Lower leg skin (tissue), 4 donors: ENCODE measurements at regions not wholly inside any gene's neighbourhood (a gene's known extent, or its start where the extent isn't known, plus 50 kb on each side); places are given as distances from the start of the nearest gene placed in this dataset.

ENCODE experiments used
- DNase-seq, 2 donors: peaks; one replicate each; pipeline ENCODE4 v3.0.0-alpha.2; 2019; ENCODE audit warnings: low spot score in 2 of 2
- H3K4me3 ChIP-seq: fragments of 200-600 bp; sonication (generic); 2 replicates; pipeline ENCODE4 v1.5.1; 2017; ENCODE audit warnings: mild to moderate bottlenecking, low read depth; ENCODE audit not compliant: poor library complexity, severe bottlenecking
- CTCF ChIP-seq, 3 donors: fragments of 450-650 bp; IDR thresholded peaks; one replicate each; pipeline ENCODE4 v1.5.1; 2016; ENCODE audit warnings: antibody characterized with exemption in 3 of 3, mild to moderate bottlenecking in 3 of 3, moderate library complexity in 2 of 3
- POLR2A ChIP-seq, 2 donors: fragments of 450-650 bp; IDR thresholded peaks; one replicate each; pipeline ENCODE4 v1.6.1; 2016 to 2017; ENCODE audit warnings: antibody characterized with exemption in 2 of 2, mild to moderate bottlenecking in 1 of 2, moderate library complexity in 1 of 2
- WGBS, 2 donors: methylation state at CpG; one replicate each; pipeline ENCODE4 v1.1.5; 2018; 5-methylcytosine and 5-hydroxymethylcytosine counted together
- intact Hi-C: fragments of 100-400 bp; cut with DNase I; formaldehyde crosslinking; loops from one replicate; pipeline ENCODE4 v1.15.0; 2023; ENCODE audit warnings: low total_unique reads

- no peak overlapping the region for H3K4me3 ChIP-seq
- DNase-seq: no peak
- no peak for TF ChIP-seq POLR2A (IDR thresholded peaks at IDR 0.05)
- 78 to 80% methylated on average over 3 of the region's 3 CpGs for WGBS, 2 donors
- intact Hi-C loops: no loop called here
These were observed 1611.6 kb downstream of the NCAM2 start for GRCh38 chr21:22609802-22610201.

GRCh38 chr21:22627911-22628310 is 1629.7 kb downstream of the NCAM2 start:
- intact Hi-C loops: no loop called here
- WGBS, 2 donors: 95 to 98% methylated on average over 1 of the region's 1 CpG
- no peak for DNase-seq

GRCh38 chr21:22630953-22631465 is 1632.8 kb downstream of the NCAM2 start:
- intact Hi-C loops: no loop called here
- no peak overlapping the region for H3K4me3 ChIP-seq
- 79 to 84% methylated on average over 3 of the region's 3 CpGs for WGBS, 2 donors
- TF ChIP-seq CTCF (IDR thresholded peaks at IDR 0.05) (no peak), POLR2A (IDR thresholded peaks at IDR 0.05) (no peak)
- DNase-seq: no peak

More at GRCh38 chr21:22627911-22628310, 1629.7 kb downstream of the NCAM2 start:
- TF ChIP-seq POLR2A (IDR thresholded peaks at IDR 0.05) (no peak), CTCF (IDR thresholded peaks at IDR 0.05) (no peak)
- no peak overlapping the region for H3K4me3 ChIP-seq

- H3K4me3 ChIP-seq: no peak overlapping the region
- DNase-seq: no peak
- TF ChIP-seq POLR2A (IDR thresholded peaks at IDR 0.05) (no peak), CTCF (IDR thresholded peaks at IDR 0.05) (no peak)
- 16 to 30% methylated on average over 1 of the region's 1 CpG for WGBS, 2 donors
- intact Hi-C loops: no loop called here
These were observed 1634.0 kb downstream of the NCAM2 start for GRCh38 chr21:22632176-22632575.

GRCh38 chr21:22649246-22649645 is 1651.0 kb downstream of the NCAM2 start:
- 67% methylated on average over 3 of the region's 3 CpGs for WGBS, 2 donors

GRCh38 chr21:22650226-22650625 is 1652.0 kb downstream of the NCAM2 start:
- H3K4me3 ChIP-seq: no peak overlapping the region
- no peak for DNase-seq
- intact Hi-C loops: no loop called here
- TF ChIP-seq POLR2A (IDR thresholded peaks at IDR 0.05) (no peak), CTCF (IDR thresholded peaks at IDR 0.05) (no peak)
- WGBS, 2 donors: 38 to 47% methylated on average over 1 of the region's 1 CpG

More at GRCh38 chr21:22649246-22649645, 1651.0 kb downstream of the NCAM2 start:
- no peak for TF ChIP-seq POLR2A (IDR thresholded peaks at IDR 0.05)
- no peak for TF ChIP-seq CTCF (IDR thresholded peaks at IDR 0.05)
- DNase-seq: no peak
- H3K4me3 ChIP-seq: no peak overlapping the region
- intact Hi-C loops: no loop called here
